ENCODE measurements at regions not wholly inside any gene's neighbourhood (a gene's known extent, or its start where the extent isn't known, plus 50 kb on each side); places are given as distances from the start of the nearest gene placed in this dataset.
"Not testable (repeated sequence)": the region's sequence is repeated elsewhere in the genome, so short reads cannot be mapped to it uniquely, and the experiment has no call there.

GRCh38 chr5:109550077-109550476 lies 139.7 kb upstream of the MAN2A1 start:
- no peak for TF ChIP-seq CTCF (IDR thresholded peaks at IDR 0.05; ENCODE audit: low read depth, low read length)
- in situ Hi-C loops (cut with HindIII; ENCODE audit: low sequenced_read_pairs) = no loop called here
- DNase-seq (ENCODE audit: low read depth, low spot score) = no peak
- H3K4me3 ChIP-seq (ENCODE audit: low read depth, low read length) = no peak overlapping the region

GRCh38 chr5:109546461-109546860 lies 136.7 kb upstream of the PJA2 start:
- no peak for TF ChIP-seq CTCF (IDR thresholded peaks at IDR 0.05; ENCODE audit: low read depth, low read length)
- H3K4me3 ChIP-seq (ENCODE audit: low read depth, low read length) = no peak overlapping the region
- in situ Hi-C loops (cut with HindIII; ENCODE audit: low sequenced_read_pairs) = no loop called here
- no peak for DNase-seq (ENCODE audit: low read depth, low spot score)

- H3K4me3 ChIP-seq (ENCODE audit: low read depth, low read length); in situ Hi-C loops (cut with HindIII; ENCODE audit: low sequenced_read_pairs); DNase-seq (ENCODE audit: low read depth, low spot score): not testable (repeated sequence)
Measured at GRCh38 chr5:109544873-109545272, 135.1 kb upstream of the PJA2 start.

GRCh38 chr5:109538692-109539091 lies 128.9 kb upstream of the PJA2 start:
- H3K4me3 ChIP-seq (ENCODE audit: low read depth, low read length); in situ Hi-C loops (cut with HindIII; ENCODE audit: low sequenced_read_pairs); DNase-seq (ENCODE audit: low read depth, low spot score): not testable (repeated sequence)

GRCh38 chr5:109535090-109535489 lies 125.3 kb upstream of the PJA2 start:
- in situ Hi-C loops (cut with HindIII; ENCODE audit: low sequenced_read_pairs) = not testable (repeated sequence)

GRCh38 chr5:109533751-109534272 lies 124.0 kb upstream of the PJA2 start:
- H3K4me3 ChIP-seq (ENCODE audit: low read depth, low read length) = no peak overlapping the region
- DNase-seq (ENCODE audit: low read depth, low spot score) = no peak
- no peak for TF ChIP-seq CTCF (IDR thresholded peaks at IDR 0.05; ENCODE audit: low read depth, low read length)
- in situ Hi-C loops (cut with HindIII; ENCODE audit: low sequenced_read_pairs) = no loop called here

More at GRCh38 chr5:109535090-109535489, 125.3 kb upstream of the PJA2 start:
- DNase-seq (ENCODE audit: low read depth, low spot score); H3K4me3 ChIP-seq (ENCODE audit: low read depth, low read length): not testable (repeated sequence)

GRCh38 chr5:109532773-109533364 lies 123.1 kb upstream of the PJA2 start:
- no peak for TF ChIP-seq CTCF (IDR thresholded peaks at IDR 0.05; ENCODE audit: low read depth, low read length)
- DNase-seq (ENCODE audit: low read depth, low spot score) = no peak
- no peak overlapping the region for H3K4me3 ChIP-seq (ENCODE audit: low read depth, low read length)
- in situ Hi-C loops (cut with HindIII; ENCODE audit: low sequenced_read_pairs) = no loop called here

GRCh38 chr5:109531262-109531661 lies 121.5 kb upstream of the PJA2 start:
- DNase-seq (ENCODE audit: low read depth, low spot score) = no peak
- in situ Hi-C loops (cut with HindIII; ENCODE audit: low sequenced_read_pairs) = no loop called here
- TF ChIP-seq CTCF (IDR thresholded peaks at IDR 0.05; ENCODE audit: low read depth, low read length) = no peak
- H3K4me3 ChIP-seq (ENCODE audit: low read depth, low read length) = no peak overlapping the region

Data from astrocyte of the spinal cord (primary cell).